ENCODE measurements at regions not wholly inside any gene's neighbourhood (a gene's known extent, or its start where the extent isn't known, plus 50 kb on each side); places are given as distances from the start of the nearest gene placed in this dataset.

- no peak for TF ChIP-seq CTCF (IDR thresholded peaks at IDR 0.05)
- TF ChIP-seq POLR2AphosphoS5 (IDR thresholded peaks at IDR 0.05) = no peak
- TF ChIP-seq EP300 (IDR thresholded peaks at IDR 0.05) = no peak
- no peak for TF ChIP-seq POLR2A (IDR thresholded peaks at IDR 0.05)
Measured at GRCh38 chr7:15863951-15864625, 177.6 kb upstream of the MEOX2 start.
